ENCODE measurements at regions not wholly inside any gene's neighbourhood (a gene's known extent, or its start where the extent isn't known, plus 50 kb on each side); places are given as distances from the start of the nearest gene placed in this dataset.

GRCh38 chr5:26031481-26031880 is 1006.9 kb downstream of the CDH9 start:
- no peak overlapping the region for H3K27ac ChIP-seq (ENCODE audit: insufficient read length, low read depth, low read length)
- no peak overlapping the region for H3K14ac ChIP-seq (ENCODE audit: insufficient read depth, low read length)
- H3K9ac ChIP-seq (ENCODE audit: extremely low read depth, insufficient read length, low read length), result no peak overlapping the region
- no peak overlapping the region for H3K4me2 ChIP-seq (ENCODE audit: insufficient read depth, insufficient read length, low read length)
- no peak overlapping the region for H4K5ac ChIP-seq (ENCODE audit: insufficient read length, low read depth, low read length)
- H2BK5ac ChIP-seq (ENCODE audit: insufficient read length, low read length), result no peak overlapping the region
- no peak for DNase-seq
- no peak overlapping the region for H3K23ac ChIP-seq (ENCODE audit: insufficient read length, low read depth, low read length)
- no peaks in the 10 kb centered on the region for H3K79me2 ChIP-seq (ENCODE audit: insufficient read depth, low read length)
- H3K4ac ChIP-seq (ENCODE audit: low read depth, low read length), result no peak overlapping the region
- H2AFZ ChIP-seq (ENCODE audit: low read length), result no peak overlapping the region
- H3K27ac Mint-ChIP-seq, result no peak overlapping the region; a peak in 1 of 7 replicates
- no peaks in the 10 kb centered on the region for H3K4me1 ChIP-seq (ENCODE audit: insufficient read depth, low read length)
- H2BK15ac ChIP-seq (ENCODE audit: low read depth, low read length), result no peak overlapping the region
- no CpG with 5 or more reads among the region's 3 CpGs for WGBS (ENCODE audit: extremely low coverage, insufficient read length, low lambda C conversion rate)
- no peaks in the 10 kb centered on the region for H3K36me3 Mint-ChIP-seq (ENCODE audit: insufficient read depth in 1 of 3, low read depth in 3 of 3)
- H3K27me3 Mint-ChIP-seq (ENCODE audit: low read depth), result no peaks in the 10 kb centered on the region
- no peak overlapping the region for H3K4me3 Mint-ChIP-seq
- TF ChIP-seq CTCF (conservative IDR thresholded peaks at IDR 0.05), result no peak
- H3K18ac ChIP-seq (ENCODE audit: insufficient read length, low read depth, low read length), result no peak overlapping the region
- no peaks in the 10 kb centered on the region for H3K79me1 ChIP-seq (ENCODE audit: insufficient read depth, low read depth, low read length, poor library complexity, severe bottlenecking)
- no peak overlapping the region for H3T11ph ChIP-seq (ENCODE audit: low read length)
- no peaks in the 10 kb centered on the region for H3K9me3 ChIP-seq (ENCODE audit: control insufficient read depth, low read depth, low read length)
- H2BK120ac ChIP-seq (ENCODE audit: low read depth, low read length, poor library complexity, severe bottlenecking), result no peak overlapping the region
- no peak overlapping the region for H2BK12ac ChIP-seq (ENCODE audit: insufficient read length, low read depth, low read length)
- no peaks in the 10 kb centered on the region for H3K4me1 Mint-ChIP-seq
- H4K8ac ChIP-seq (replicated peaks; ENCODE audit: insufficient read length, low read depth, low read length), result no peak overlapping the region
- no peak overlapping the region for H2BK20ac ChIP-seq (ENCODE audit: low read depth, low read length, poor library complexity, severe bottlenecking)
- H2AK5ac ChIP-seq (ENCODE audit: insufficient read length, low read length), result no peak overlapping the region
- H3K23me2 ChIP-seq (ENCODE audit: insufficient read length, low read depth, low read length, poor library complexity, severe bottlenecking), result no peaks in the 10 kb centered on the region
- H4K91ac ChIP-seq (ENCODE audit: insufficient read length, low read depth, low read length), result no peak overlapping the region
- no peaks in the 10 kb centered on the region for H4K20me1 ChIP-seq (ENCODE audit: control insufficient read depth, insufficient read depth, insufficient read length)
- H3K27me3 ChIP-seq (ENCODE audit: insufficient read depth, low read length), result no peaks in the 10 kb centered on the region
- H3K56ac ChIP-seq (ENCODE audit: insufficient read length, low read depth, low read length), result no peak overlapping the region
- no peaks in the 10 kb centered on the region for H3K9me3 Mint-ChIP-seq
